Fibroblast of the aortic adventitia (primary cell): ENCODE measurements at regions not wholly inside any gene's neighbourhood (a gene's known extent, or its start where the extent isn't known, plus 50 kb on each side); places are given as distances from the start of the nearest gene placed in this dataset.

Source experiments
- DNase-seq: peaks from one replicate; pipeline ENCODE4 v3.0.0-alpha.2; 2010; ENCODE audit warnings: low read depth
- H3K4me3 ChIP-seq: 2 replicates; pipeline ENCODE4 v1.5.1; 2011; ENCODE audit warnings: low read depth, mild to moderate bottlenecking, control low read depth, low read length, moderate library complexity
- TF ChIP-seq, protein P1 (sequence below): IDR thresholded peaks from 2 replicates; pipeline ENCODE4 v1.5.1; 2011; ENCODE audit warnings: mild to moderate bottlenecking, low read length, control low read depth, inconsistent platforms; ENCODE audit not compliant: insufficient read depth

- H3K4me3 ChIP-seq: no peak overlapping the region
- DNase-seq: no peak
- TF ChIP-seq, protein P1, sequence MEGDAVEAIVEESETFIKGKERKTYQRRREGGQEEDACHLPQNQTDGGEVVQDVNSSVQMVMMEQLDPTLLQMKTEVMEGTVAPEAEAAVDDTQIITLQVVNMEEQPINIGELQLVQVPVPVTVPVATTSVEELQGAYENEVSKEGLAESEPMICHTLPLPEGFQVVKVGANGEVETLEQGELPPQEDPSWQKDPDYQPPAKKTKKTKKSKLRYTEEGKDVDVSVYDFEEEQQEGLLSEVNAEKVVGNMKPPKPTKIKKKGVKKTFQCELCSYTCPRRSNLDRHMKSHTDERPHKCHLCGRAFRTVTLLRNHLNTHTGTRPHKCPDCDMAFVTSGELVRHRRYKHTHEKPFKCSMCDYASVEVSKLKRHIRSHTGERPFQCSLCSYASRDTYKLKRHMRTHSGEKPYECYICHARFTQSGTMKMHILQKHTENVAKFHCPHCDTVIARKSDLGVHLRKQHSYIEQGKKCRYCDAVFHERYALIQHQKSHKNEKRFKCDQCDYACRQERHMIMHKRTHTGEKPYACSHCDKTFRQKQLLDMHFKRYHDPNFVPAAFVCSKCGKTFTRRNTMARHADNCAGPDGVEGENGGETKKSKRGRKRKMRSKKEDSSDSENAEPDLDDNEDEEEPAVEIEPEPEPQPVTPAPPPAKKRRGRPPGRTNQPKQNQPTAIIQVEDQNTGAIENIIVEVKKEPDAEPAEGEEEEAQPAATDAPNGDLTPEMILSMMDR: no peak
Measured at GRCh38 chr17:73768691-73769090, 124.4 kb upstream of the SDK2 start.

DNA sequence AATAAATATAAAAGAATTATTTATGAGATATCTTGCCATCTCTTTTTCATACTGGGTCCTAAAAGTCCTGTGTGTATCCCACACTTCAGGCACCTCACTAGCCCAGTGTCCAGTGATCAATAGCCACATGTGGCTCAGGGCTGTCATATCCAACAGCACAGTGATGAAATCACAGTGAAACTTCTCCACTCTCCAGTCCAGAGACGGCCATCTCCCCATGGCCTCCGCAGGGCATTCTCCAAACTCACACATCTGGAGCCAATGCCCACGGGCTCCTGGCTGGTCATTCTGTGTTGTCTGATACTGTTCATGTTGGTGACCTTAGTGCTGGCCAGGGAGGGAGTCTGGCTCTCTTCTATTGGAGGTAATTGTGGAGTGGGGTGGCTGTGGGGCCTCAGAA is 125.2 kb upstream of the SDK2 start:
- DNase-seq: no peak
- no peak overlapping the region for H3K4me3 ChIP-seq
- TF ChIP-seq, protein P1: no peak

- H3K4me3 ChIP-seq: no peak overlapping the region
- TF ChIP-seq, protein P1: no peak
- DNase-seq: peak; percentile 70
Measured at GRCh38 chr17:73770115-73770848, 126.0 kb upstream of the SDK2 start.

GRCh38 chr17:73770849-73771229 is 126.6 kb upstream of the SDK2 start:
- no peak overlapping the region for H3K4me3 ChIP-seq
- TF ChIP-seq, protein P1: no peak
- no peak for DNase-seq

- DNase-seq: no peak
- no peak overlapping the region for H3K4me3 ChIP-seq
- TF ChIP-seq, protein P1: no peak
Measured at GRCh38 chr17:73772107-73772705, 128.0 kb upstream of the SDK2 start.

DNA sequence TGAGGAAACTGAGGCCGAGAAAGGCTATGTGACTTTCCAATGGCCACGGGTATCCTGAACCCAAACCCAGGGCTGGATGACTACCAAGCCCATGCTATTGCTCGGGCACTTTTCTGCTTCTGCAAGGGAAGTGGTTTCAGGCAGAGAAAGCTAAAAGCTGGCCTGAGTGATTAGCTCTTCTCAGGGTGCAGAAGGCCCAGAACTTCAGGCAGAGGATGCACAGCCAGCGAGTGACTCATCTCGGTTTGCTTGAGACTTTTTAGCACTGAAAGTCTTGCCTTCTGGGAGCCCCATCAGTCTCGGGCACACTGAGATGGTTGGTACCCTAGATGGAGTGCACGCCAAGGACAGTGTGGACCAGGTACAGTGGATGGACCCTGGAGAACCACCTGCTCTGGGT is 129.5 kb upstream of the SDK2 start:
- TF ChIP-seq, protein P1: no peak
- no peak overlapping the region for H3K4me3 ChIP-seq
- no peak for DNase-seq
